ENCODE measurements at regions not wholly inside any gene's neighbourhood (a gene's known extent, or its start where the extent isn't known, plus 50 kb on each side); places are given as distances from the start of the nearest gene placed in this dataset.
A peak's percentile ranks its signal among the peaks of the same experiment; 100 is the strongest.
"Not testable (repeated sequence)": the region's sequence is repeated elsewhere in the genome, so short reads cannot be mapped to it uniquely, and the experiment has no call there.

GRCh38 chr4:31727030-31727429 lies 1006.9 kb downstream of the PCDH7 start:
- TF ChIP-seq, protein P1, sequence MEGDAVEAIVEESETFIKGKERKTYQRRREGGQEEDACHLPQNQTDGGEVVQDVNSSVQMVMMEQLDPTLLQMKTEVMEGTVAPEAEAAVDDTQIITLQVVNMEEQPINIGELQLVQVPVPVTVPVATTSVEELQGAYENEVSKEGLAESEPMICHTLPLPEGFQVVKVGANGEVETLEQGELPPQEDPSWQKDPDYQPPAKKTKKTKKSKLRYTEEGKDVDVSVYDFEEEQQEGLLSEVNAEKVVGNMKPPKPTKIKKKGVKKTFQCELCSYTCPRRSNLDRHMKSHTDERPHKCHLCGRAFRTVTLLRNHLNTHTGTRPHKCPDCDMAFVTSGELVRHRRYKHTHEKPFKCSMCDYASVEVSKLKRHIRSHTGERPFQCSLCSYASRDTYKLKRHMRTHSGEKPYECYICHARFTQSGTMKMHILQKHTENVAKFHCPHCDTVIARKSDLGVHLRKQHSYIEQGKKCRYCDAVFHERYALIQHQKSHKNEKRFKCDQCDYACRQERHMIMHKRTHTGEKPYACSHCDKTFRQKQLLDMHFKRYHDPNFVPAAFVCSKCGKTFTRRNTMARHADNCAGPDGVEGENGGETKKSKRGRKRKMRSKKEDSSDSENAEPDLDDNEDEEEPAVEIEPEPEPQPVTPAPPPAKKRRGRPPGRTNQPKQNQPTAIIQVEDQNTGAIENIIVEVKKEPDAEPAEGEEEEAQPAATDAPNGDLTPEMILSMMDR (IDR thresholded peaks at IDR 0.05), result no peak
- no peak for TF ChIP-seq ZFX (IDR thresholded peaks at IDR 0.05; ENCODE audit: borderline replicate concordance)
- no peak overlapping the region for H3K27ac ChIP-seq

GRCh38 chr4:31735004-31735403 lies 1014.8 kb downstream of the PCDH7 start:
- no peak for TF ChIP-seq ZFX (IDR thresholded peaks at IDR 0.05; ENCODE audit: borderline replicate concordance)
- TF ChIP-seq, protein P1 (IDR thresholded peaks at IDR 0.05), result no peak

DNA sequence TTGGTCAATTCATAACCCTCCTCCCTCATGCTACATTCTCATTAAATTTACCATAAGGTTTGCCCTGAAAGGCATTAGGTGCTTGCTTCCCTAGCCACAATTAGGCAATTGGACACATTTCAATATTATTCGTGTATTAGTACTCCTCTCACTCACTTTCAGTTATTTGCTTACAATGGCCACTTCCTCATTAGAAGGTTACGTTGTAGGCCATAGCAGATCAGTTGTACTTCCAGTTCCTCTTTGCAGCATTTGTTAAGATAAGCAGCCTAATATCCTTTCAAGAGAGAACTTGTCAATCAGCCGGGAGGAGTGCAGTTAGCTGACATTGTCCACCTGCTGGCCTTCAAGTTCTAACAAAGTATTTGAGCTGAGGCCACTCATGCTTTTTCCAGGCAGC lies 1017.2 kb downstream of the PCDH7 start:
- no peak overlapping the region for H3K27ac ChIP-seq
- TF ChIP-seq ZFX (IDR thresholded peaks at IDR 0.05; ENCODE audit: borderline replicate concordance), result no peak
- TF ChIP-seq, protein P1 (IDR thresholded peaks at IDR 0.05), result no peak

More at GRCh38 chr4:31735004-31735403, 1014.8 kb downstream of the PCDH7 start:
- H3K27ac ChIP-seq, result no peak overlapping the region

DNA sequence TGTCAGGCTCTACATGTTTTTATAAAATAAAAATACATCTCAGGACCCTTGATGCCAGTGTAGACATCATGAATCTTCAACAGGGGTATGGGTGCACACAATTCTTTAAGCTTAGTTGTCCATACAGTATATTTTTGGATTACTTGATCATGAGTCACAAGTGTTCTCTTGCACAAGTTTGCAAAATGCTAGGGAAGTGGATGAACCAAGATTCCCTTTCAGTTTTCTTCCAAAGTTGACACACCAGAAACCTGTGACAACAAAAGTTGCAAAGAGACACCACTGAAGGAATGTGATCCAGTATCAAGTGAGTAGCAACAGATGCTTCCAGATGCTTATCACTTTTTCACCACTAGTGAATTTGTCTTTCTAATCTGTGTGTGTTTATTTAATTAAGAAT lies 1021.2 kb downstream of the PCDH7 start:
- TF ChIP-seq, protein P1 (IDR thresholded peaks at IDR 0.05), result no peak
- TF ChIP-seq ZFX (IDR thresholded peaks at IDR 0.05; ENCODE audit: borderline replicate concordance), result no peak
- H3K27ac ChIP-seq, result no peak overlapping the region

DNA sequence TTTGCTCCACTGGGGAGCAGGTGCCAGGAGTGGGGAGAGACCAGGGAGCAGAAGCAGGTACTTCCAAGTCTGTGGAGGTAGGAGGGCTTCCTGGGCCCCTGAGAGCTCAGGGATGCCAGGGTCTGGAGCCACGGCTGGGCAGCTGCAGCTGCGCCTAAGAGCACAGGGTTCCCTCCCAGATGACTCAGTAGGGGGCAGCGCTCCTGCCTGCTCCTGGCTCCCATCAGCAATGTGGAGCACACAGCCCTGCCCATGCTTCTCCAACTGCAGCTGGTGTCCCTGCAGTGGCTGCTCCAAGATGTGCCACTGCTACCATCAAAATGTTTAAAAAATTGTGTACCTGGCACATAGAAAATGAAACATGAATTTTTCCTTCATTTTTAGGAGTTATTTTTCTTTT lies 1028.2 kb downstream of the PCDH7 start:
- no peak overlapping the region for H3K27ac ChIP-seq
- no peak for TF ChIP-seq ZFX (IDR thresholded peaks at IDR 0.05; ENCODE audit: borderline replicate concordance)
- TF ChIP-seq, protein P1 (IDR thresholded peaks at IDR 0.05), result 0 out of 2 replicates have a peak, but pooled peaks have one; percentile 12

GRCh38 chr4:31750581-31750980 lies 1030.4 kb downstream of the PCDH7 start:
- not testable (repeated sequence) for H3K27ac ChIP-seq

- TF ChIP-seq, protein P1 (IDR thresholded peaks at IDR 0.05), result no peak
- TF ChIP-seq ZFX (IDR thresholded peaks at IDR 0.05; ENCODE audit: borderline replicate concordance), result no peak
- H3K27ac ChIP-seq, result no peak overlapping the region
These were observed 1035.6 kb downstream of the PCDH7 start for GRCh38 chr4:31755751-31756150.

DNA sequence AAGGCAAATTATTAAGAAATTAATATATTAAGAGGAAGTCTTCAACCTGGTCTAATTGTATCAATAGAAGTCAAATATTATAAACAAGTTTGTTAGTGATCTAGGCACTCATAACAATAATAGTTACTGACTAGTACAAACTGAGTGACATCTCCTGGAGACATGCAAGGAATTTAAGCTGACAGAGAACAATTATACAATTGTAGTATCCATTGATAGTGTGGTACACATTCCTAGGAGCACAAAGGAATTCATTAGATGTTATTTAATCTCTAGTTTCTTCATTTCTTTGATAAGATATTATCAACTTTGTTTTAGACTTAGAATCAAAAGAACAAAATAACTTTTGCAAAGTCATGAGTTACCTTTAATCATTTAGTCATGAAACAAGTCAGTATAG lies 1048.6 kb downstream of the PCDH7 start:
- H3K27ac ChIP-seq, result no peak overlapping the region
- TF ChIP-seq ZFX (IDR thresholded peaks at IDR 0.05; ENCODE audit: borderline replicate concordance), result no peak
- TF ChIP-seq, protein P1 (IDR thresholded peaks at IDR 0.05), result no peak

Data from 22Rv1 (cell line).